T-cell (primary cell): ENCODE measurements at regions not wholly inside any gene's neighbourhood (a gene's known extent, or its start where the extent isn't known, plus 50 kb on each side); places are given as distances from the start of the nearest gene placed in this dataset.

Source experiments
- ATAC-seq, 4 experiments: fragments of 200-7000 bp in 3 of 4; fragments of 150-1000 bp in 1 of 4; cut with Tn5 transposase; replicated peaks in 1 of 4; 1 replicate in 3 of 4; 2 replicates in 1 of 4; pipeline ENCODE4 v1.10.0; 2021; ENCODE audit warnings: moderate library complexity in 3 of 4, mild to moderate bottlenecking in 2 of 4, moderate number of reproducible peaks in 1 of 4
- CTCF ChIA-PET, 2 donors: fragments of 300-600 bp; sonication (Branson Sonifier 250); formaldehyde crosslinking; loops; one replicate each; lab custom pipeline; 2022; ENCODE audit warnings: antibody characterized with exemption in 2 of 2; lab: Charles Lee
- POLR2A ChIA-PET, 2 donors: fragments of 300-600 bp; sonication (Branson Sonifier 250); formaldehyde crosslinking; loops; one replicate each; lab custom pipeline; 2022; ENCODE audit warnings: antibody characterized with exemption in 2 of 2; lab: Charles Lee
- DNase-seq, 35 experiments: peaks; one replicate each; pipeline versions ENCODE4 v3.0.0 to v3.0.0-alpha.2; 2013 to 2023
- H3K27ac ChIP-seq: one replicate; pipeline ENCODE4 v1.5.1; 2013; ENCODE audit warnings: low read length
- H3K27me3 ChIP-seq, 2 experiments: replicated peaks in 1 of 2; 1 replicate in 1 of 2; 2 replicates in 1 of 2; pipeline versions ENCODE4 v1.6.1 to v1.7.0; 2013; ENCODE audit warnings: low read length in 1 of 2, mixed read lengths in 1 of 2; ENCODE audit not compliant: control insufficient read depth in 2 of 2, insufficient read depth in 2 of 2; ENCODE audit errors: extremely low read depth in 1 of 2
- H3K36me3 ChIP-seq, 2 donors: 1 replicate in 1 of 2; 2 replicates in 1 of 2; pipeline versions ENCODE4 v1.6.1 to v1.7.0; 2013; ENCODE audit warnings: low read length in 1 of 2; ENCODE audit not compliant: control insufficient read depth in 2 of 2, insufficient read depth in 1 of 2; ENCODE audit errors: extremely low read depth in 1 of 2
- H3K4me1 ChIP-seq, 2 experiments: 1 replicate in 1 of 2; 2 replicates in 1 of 2; pipeline versions ENCODE4 v1.6.1 to v1.7.0; 2013; ENCODE audit warnings: low read length in 2 of 2, mixed read lengths in 1 of 2; ENCODE audit not compliant: insufficient read depth in 2 of 2, control insufficient read depth in 1 of 2; ENCODE audit errors: extremely low read depth in 1 of 2
- H3K4me3 ChIP-seq, 2 donors: 1 replicate in 1 of 2; 2 replicates in 1 of 2; pipeline versions ENCODE4 v1.5.1 to v1.7.0; 2013; ENCODE audit warnings: mild to moderate bottlenecking in 2 of 2, low read length in 1 of 2, moderate library complexity in 1 of 2; ENCODE audit not compliant: control insufficient read depth in 1 of 2; ENCODE audit errors: extremely low read depth in 1 of 2
- H3K9me3 ChIP-seq: 2 replicates; pipeline ENCODE4 v1.7.0; 2013
- H3K27ac Mint-ChIP-seq, 2 donors: one replicate each; pipeline ENCODE4 v1.8.0; 2020 to 2021; ENCODE audit warnings: mild to moderate bottlenecking in 2 of 2, mixed read lengths in 2 of 2
- H3K27me3 Mint-ChIP-seq, 2 donors: one replicate each; pipeline ENCODE4 v1.8.0; 2021 to 2022; ENCODE audit warnings: mixed read lengths in 2 of 2
- H3K36me3 Mint-ChIP-seq: one replicate; pipeline ENCODE4 v1.8.0; 2021; ENCODE audit warnings: mixed read lengths
- H3K4me1 Mint-ChIP-seq, 3 donors: one replicate each; pipeline ENCODE4 v1.8.0; 2020 to 2022; ENCODE audit warnings: mixed read lengths in 3 of 3, mild to moderate bottlenecking in 1 of 3
- H3K4me3 Mint-ChIP-seq, 3 donors: one replicate each; pipeline ENCODE4 v1.8.0; 2020 to 2022; ENCODE audit warnings: mild to moderate bottlenecking in 3 of 3, mixed read lengths in 3 of 3, moderate library complexity in 3 of 3
- H3K9me3 Mint-ChIP-seq, 3 donors: one replicate each; pipeline ENCODE4 v1.8.0; 2020 to 2022; ENCODE audit warnings: mixed read lengths in 3 of 3
- WGBS: methylation state at CpG from one replicate; pipeline ENCODE4 v1.1.5; 2013; ENCODE audit warnings: missing lambda C conversion rate; ENCODE audit not compliant: insufficient coverage; 5-methylcytosine and 5-hydroxymethylcytosine counted together

DNA sequence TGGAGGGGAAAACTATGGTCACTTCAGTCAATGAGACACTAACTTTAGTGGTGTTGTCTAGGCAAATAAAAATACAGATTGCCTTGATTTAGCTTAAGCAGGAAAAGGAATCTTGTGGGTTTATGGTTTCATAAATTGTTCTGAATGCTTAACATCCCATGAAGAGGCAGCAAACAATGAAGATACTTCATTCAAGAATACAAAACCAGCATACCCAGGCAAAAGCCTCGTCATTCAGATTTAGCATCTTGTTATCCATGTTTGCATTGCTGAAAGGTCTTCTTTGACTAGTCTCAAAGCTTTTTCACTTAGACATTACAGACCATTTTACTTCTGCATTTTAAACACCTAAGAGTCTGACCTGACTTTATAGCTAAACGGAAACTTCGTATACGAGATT, 272.7 kb upstream of the FSHR start:
- DNase-seq (no peak), ATAC-seq (no peak)
- CTCF ChIA-PET: no interaction called here
- H3K27me3 Mint-ChIP-seq: no peaks in the 10 kb centered on the region
- peaks cover 0 to 9% (median 0%) of the 10 kb centered on the region in 3 donors for H3K9me3 Mint-ChIP-seq
- Histone ChIP-seq H3K9me3 (no peaks in the 10 kb centered on the region), H3K27ac (no peak overlapping the region), H3K4me3 (no peak overlapping the region), H3K27me3 (no peaks in the 10 kb centered on the region), H3K4me1 (no peaks in the 10 kb centered on the region), H3K36me3 (no peaks in the 10 kb centered on the region)
- H3K36me3 Mint-ChIP-seq: no peaks in the 10 kb centered on the region
- no peaks in the 10 kb centered on the region for H3K4me1 Mint-ChIP-seq
- WGBS: 79% methylated on average over 4 of the region's 4 CpGs
- POLR2A ChIA-PET: interaction anchor here in 1 of 2 donors (0.6 kb wide), 1 partner anchor 82 kb away, joined by 3 read pairs; no protein-coding TSS in a partner anchor
- H3K4me3 Mint-ChIP-seq: no peak overlapping the region
- H3K27ac Mint-ChIP-seq: no peak overlapping the region

DNA sequence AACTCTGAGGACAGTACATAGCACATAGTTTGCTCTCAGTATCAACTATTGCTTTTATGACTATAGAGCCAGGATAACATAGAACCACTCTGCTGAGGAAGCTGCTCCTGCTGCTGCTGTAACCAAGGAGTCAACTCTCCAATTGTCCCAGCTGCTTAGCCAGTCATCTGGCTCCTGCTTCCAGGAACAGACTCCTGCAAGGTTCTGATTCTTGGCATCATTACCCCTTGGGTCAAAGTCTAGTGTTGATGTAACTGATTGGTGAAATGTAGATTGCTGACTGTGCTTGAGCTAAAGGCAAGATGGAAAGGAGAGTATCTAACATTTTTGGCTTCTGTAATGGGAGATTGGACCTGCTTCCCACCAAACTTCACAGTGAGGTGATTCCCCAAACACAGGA, 261.9 kb upstream of the FSHR start:
- Histone ChIP-seq H3K27ac (no peak overlapping the region), H3K4me1 (no peaks in the 10 kb centered on the region), H3K27me3 (no peaks in the 10 kb centered on the region), H3K36me3 (no peaks in the 10 kb centered on the region), H3K9me3 (no peaks in the 10 kb centered on the region), H3K4me3 (no peak overlapping the region)
- H3K36me3 Mint-ChIP-seq: no peaks in the 10 kb centered on the region
- H3K27ac Mint-ChIP-seq: no peak overlapping the region
- H3K27me3 Mint-ChIP-seq: no peaks in the 10 kb centered on the region
- H3K9me3 Mint-ChIP-seq: peaks cover 0 to 7% (median 6%) of the 10 kb centered on the region in 3 donors
- ATAC-seq (no peak), DNase-seq (no peak)
- POLR2A ChIA-PET: no interaction called here
- no peaks in the 10 kb centered on the region for H3K4me1 Mint-ChIP-seq
- no peak overlapping the region for H3K4me3 Mint-ChIP-seq
- CTCF ChIA-PET: no interaction called here

DNA sequence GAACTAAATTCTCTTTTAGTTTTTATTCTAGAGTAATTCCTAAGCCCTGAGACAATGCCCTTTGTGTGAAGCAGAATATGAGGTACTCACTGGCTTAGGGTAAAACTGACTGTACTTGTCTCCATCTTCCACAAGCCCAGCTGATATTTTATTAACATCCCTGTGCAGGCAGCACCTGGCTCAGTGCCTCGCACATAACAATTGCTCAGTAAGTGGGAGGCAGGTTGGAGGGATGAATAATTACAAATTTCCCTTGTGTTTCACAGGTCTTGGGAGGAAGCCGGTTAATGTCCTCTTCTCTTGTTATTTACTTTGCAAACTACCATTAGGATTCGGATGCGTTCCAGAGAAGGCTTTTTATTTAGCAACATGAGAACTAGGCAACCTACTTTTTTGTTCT, 249.8 kb upstream of the FSHR start:
- Histone ChIP-seq H3K4me3 (no peak overlapping the region), H3K36me3 (no peaks in the 10 kb centered on the region), H3K9me3 (no peaks in the 10 kb centered on the region), H3K4me1 (no peaks in the 10 kb centered on the region), H3K27me3 (no peaks in the 10 kb centered on the region), H3K27ac (no peak overlapping the region)
- POLR2A ChIA-PET: no interaction called here
- DNase-seq (no peak), ATAC-seq (no peak)
- Mint-ChIP-seq H3K4me1 (no peaks in the 10 kb centered on the region), H3K9me3 (peaks cover 7 to 32% (median 11%) of the 10 kb centered on the region in 3 donors), H3K27ac (no peak overlapping the region), H3K27me3 (no peaks in the 10 kb centered on the region), H3K4me3 (no peak overlapping the region), H3K36me3 (no peaks in the 10 kb centered on the region)
- CTCF ChIA-PET: no interaction called here
- no CpG with 5 or more reads among the region's 4 CpGs for WGBS

DNA sequence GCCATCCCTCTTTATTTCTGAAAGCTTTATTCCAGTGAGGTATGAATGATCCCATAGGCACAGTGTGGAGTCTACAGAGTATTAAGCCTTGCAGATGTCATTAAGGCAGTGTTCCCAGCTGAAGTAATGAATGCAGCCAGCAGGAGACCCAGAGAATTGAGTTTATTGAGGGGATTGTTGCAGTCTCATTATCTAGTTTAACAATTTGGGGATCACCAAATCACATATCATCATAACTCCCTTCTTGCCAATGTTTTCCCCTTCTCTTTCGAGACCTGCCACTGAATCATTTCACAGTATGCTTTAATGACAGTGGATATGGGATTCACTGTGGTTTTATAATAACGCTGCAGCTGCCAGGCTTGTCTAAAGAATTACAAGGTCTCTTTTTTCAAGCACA, 249.3 kb upstream of the FSHR start:
- ATAC-seq (no peak), DNase-seq (no peak)
- no peaks in the 10 kb centered on the region for H3K36me3 ChIP-seq
- Mint-ChIP-seq H3K4me1 (no peaks in the 10 kb centered on the region), H3K4me3 (no peak overlapping the region), H3K9me3 (peaks cover 7 to 27% (median 11%) of the 10 kb centered on the region in 3 donors), H3K27me3 (no peaks in the 10 kb centered on the region), H3K27ac (no peak overlapping the region), H3K36me3 (no peaks in the 10 kb centered on the region)
- ChIA-PET CTCF (no interaction called here), POLR2A (no interaction called here)
- no peak overlapping the region for H3K4me3 ChIP-seq
- no peaks in the 10 kb centered on the region for H3K27me3 ChIP-seq
- no CpG with 5 or more reads among the region's 2 CpGs for WGBS
- H3K27ac ChIP-seq: no peak overlapping the region
- H3K9me3 ChIP-seq: no peaks in the 10 kb centered on the region
- H3K4me1 ChIP-seq: no peaks in the 10 kb centered on the region

DNA sequence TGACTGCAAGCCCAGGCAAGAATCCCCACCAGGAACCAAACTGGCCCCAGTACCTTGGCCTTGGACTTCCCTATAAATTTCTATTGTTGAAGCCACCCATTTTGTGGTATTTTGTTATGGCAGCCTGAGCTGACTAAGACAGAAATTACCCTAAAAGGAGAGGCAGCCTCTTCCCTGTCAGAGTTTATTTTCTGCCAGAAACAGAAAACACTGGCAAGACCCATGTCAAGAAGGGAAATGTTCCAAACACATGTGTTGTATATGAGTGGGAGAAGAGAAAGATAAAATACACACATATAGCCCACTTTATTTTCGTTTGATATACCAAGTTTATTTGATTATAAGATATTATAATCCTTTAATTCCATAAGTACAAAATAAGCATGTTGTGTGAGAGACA, 225.1 kb upstream of the FSHR start:
- H3K27ac Mint-ChIP-seq: no peak overlapping the region
- H3K4me1 Mint-ChIP-seq: no peaks in the 10 kb centered on the region
- H3K36me3 Mint-ChIP-seq: no peaks in the 10 kb centered on the region
- ATAC-seq (no peak), DNase-seq (no peak)
- peaks cover 5 to 14% (median 9%) of the 10 kb centered on the region in 3 donors for H3K9me3 Mint-ChIP-seq
- no peaks in the 10 kb centered on the region for H3K4me1 ChIP-seq
- H3K27ac ChIP-seq: no peak overlapping the region
- H3K27me3 ChIP-seq: no peaks in the 10 kb centered on the region
- H3K4me3 Mint-ChIP-seq: no peak overlapping the region
- no peaks in the 10 kb centered on the region for H3K9me3 ChIP-seq
- ChIA-PET CTCF (no interaction called here), POLR2A (no interaction called here)
- no peaks in the 10 kb centered on the region for H3K36me3 ChIP-seq
- no CpG with 5 or more reads among the region's 1 CpG for WGBS
- H3K27me3 Mint-ChIP-seq: no peaks in the 10 kb centered on the region
- no peak overlapping the region for H3K4me3 ChIP-seq

DNA sequence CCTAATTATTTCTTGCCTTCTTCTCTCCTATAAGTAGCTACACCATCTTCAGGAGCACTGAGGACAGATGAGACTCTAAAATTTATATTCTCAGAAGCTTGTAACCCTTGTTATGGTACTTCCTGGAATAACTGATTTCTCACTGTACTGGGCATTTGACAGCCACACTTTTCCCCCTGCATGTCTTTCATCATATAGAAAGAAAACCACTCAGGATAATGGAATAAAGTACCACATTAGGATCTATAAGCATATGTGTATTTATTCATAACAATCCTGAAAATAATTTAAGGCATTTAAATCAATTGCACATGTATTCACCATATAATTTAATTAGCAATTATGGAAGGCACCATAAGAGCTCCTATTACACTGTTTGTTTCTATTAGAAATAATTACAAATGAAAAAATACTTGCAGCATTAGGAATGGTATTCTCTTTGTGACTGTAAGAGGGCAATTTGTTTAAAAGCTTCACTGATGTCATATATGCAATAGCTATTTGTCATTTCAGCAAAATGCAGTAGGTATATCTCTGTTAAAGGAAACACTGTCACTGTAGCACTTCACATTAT, 216.9 kb upstream of the FSHR start:
- Histone ChIP-seq H3K27ac (no peak overlapping the region), H3K4me1 (no peaks in the 10 kb centered on the region), H3K36me3 (no peaks in the 10 kb centered on the region), H3K4me3 (no peak overlapping the region), H3K27me3 (no peaks in the 10 kb centered on the region), H3K9me3 (no peaks in the 10 kb centered on the region)
- Mint-ChIP-seq H3K27me3 (no peaks in the 10 kb centered on the region), H3K9me3 (peaks cover 0 to 9% (median 0%) of the 10 kb centered on the region in 3 donors), H3K27ac (no peak overlapping the region), H3K4me1 (no peaks in the 10 kb centered on the region), H3K4me3 (no peak overlapping the region), H3K36me3 (no peaks in the 10 kb centered on the region)
- DNase-seq (no peak), ATAC-seq (no peak)
- CTCF ChIA-PET: no interaction called here
- POLR2A ChIA-PET: no interaction called here

DNA sequence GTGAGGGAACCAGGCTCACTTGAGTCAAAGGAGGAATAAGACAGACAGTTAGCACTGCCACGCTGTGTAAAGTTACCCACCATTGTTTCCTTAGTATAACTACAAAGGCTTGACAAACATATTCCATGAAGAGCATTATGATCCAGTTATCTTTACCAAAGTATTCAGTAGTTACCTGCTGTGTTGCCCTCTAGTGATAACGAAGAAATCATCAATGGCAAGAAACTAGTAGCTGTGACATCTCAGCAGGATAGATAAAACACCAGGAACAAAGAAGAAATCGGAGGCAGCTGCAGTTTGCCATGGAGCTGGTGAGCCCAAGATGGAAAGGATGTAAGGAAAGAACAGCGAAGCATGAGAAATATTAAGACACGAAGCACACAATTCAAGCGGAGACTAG, 215.3 kb upstream of the FSHR start:
- no peaks in the 10 kb centered on the region for H3K27me3 Mint-ChIP-seq
- no peaks in the 10 kb centered on the region for H3K9me3 ChIP-seq
- WGBS: no CpG with 5 or more reads among the region's 6 CpGs
- H3K36me3 Mint-ChIP-seq: no peaks in the 10 kb centered on the region
- no peaks in the 10 kb centered on the region for H3K36me3 ChIP-seq
- no peak overlapping the region for H3K27ac Mint-ChIP-seq
- no peak overlapping the region for H3K27ac ChIP-seq
- H3K9me3 Mint-ChIP-seq: peaks cover 0 to 9% (median 0%) of the 10 kb centered on the region in 3 donors
- H3K4me1 Mint-ChIP-seq: no peaks in the 10 kb centered on the region
- ATAC-seq (no peak), DNase-seq (no peak)
- H3K4me3 ChIP-seq: no peak overlapping the region
- H3K4me1 ChIP-seq: no peaks in the 10 kb centered on the region
- H3K4me3 Mint-ChIP-seq: no peak overlapping the region
- H3K27me3 ChIP-seq: no peaks in the 10 kb centered on the region
- POLR2A ChIA-PET: no interaction called here
- CTCF ChIA-PET: no interaction called here
